Embryonic facial prominence (tissue), 1 donor: ENCODE measurements at regions not wholly inside any gene's neighbourhood (a gene's known extent, or its start where the extent isn't known, plus 50 kb on each side); places are given as distances from the start of the nearest gene placed in this dataset.
"Not testable (repeated sequence)": the region's sequence is repeated elsewhere in the genome, so short reads cannot be mapped to it uniquely, and the experiment has no call there.

ENCODE experiments used
- DNase-seq: peaks from one replicate; pipeline ENCODE4 v3.0.0-alpha.2; 2016; ENCODE audit errors: extremely low spot score

GRCh38 chr14:87630846-87631245 lies 362.1 kb downstream of the GALC start:
- no peak for DNase-seq

DNA sequence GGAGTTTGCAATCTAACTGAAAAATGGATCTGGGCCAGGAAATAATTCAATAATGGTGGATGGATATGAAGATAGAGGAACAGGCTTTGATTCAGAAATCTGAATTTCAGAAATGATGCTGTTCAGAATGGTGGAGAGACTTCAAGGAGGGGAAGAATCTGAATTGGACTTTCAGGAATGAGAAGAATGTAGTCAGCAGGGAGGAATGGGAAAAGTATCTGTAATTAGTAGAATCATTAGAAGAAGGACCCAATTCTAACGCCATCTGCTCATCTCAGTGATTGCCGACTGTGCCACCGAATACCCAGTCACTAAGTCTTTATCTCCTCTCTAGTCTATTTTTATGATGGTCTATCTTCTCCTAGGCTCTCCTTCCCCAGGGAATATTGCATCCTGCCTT lies 363.2 kb downstream of the GALC start:
- DNase-seq, result no peak

GRCh38 chr14:87628780-87629179 lies 364.2 kb downstream of the GALC start:
- DNase-seq, result peak; percentile 25

DNA sequence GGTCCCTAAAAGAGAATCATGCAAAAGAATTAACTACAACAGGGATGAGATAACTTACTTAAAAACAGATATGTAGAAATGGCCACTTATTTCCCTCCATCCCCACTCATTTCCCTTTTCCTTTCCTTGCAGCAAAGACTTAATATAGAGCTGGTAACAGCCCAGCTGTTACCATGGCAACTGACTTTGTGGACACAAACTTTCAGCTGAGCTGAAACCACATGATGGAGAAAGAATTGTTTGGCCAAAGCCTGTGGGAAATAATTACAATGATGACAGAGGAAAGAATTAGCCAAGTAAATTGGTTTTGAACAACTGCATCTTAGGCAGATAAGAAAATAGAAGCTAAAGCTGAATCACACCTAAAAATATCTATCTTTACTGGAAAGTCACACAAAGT lies 364.9 kb downstream of the GALC start:
- peak; percentile 73 for DNase-seq

DNA sequence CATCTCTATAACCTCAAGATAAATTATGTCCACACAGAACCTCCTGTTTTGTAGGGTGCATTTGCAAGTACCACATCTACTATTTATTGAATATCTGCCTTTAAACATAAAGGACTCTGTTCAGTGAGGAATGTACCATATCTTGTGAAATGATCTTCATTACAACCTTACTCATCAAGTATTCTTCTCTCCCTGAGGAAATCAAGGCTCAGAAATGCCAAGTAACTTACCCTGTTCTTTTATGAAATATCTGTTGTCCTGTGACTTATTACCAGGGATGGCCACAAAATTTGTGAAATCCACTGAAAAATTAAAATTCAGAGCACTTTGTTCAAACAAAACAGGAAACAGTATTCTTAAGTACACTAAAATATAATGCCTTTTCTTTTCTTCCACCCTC lies 366.7 kb downstream of the GALC start:
- DNase-seq, result no peak

DNA sequence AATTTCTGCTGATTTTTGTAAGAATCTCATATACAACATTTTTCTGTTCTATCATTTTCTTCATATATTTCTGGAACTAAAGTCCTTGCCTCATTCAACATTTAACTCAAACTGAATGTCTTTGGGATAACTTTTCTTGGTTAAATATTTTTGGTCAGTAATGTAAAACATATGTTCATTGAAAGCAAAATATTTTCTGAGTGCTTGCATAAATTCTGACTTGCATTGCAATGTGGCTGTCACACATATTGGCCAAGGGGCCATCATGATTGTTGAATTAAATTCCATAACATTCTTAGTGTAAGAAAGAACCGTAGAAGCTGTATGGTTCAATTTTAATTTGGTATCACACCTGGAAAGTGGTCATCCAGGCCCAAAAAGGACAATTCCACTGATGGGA lies 369.4 kb downstream of the GALC start:
- DNase-seq, result no peak

DNA sequence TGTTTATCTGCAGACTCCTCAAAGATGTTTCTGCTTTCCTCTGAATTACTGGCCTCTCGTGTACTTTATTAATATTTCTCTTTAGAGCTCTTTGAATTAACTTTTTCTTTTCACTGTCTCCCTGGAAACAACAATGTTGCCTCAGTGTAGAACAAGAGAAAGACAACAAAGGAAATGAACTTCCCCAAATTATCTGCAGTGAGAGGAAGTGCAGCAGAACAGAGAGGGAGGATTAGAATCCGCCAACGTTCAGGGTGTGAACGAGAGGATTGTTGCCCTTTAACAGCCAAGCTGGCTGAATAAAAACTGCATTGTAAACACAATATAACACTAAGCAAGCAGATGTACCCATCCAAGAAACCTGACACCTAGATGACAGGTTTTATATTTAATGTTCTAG lies 375.9 kb downstream of the GALC start:
- no peak for DNase-seq

GRCh38 chr14:87615822-87616679 lies 376.9 kb downstream of the GALC start:
- no peak for DNase-seq

DNA sequence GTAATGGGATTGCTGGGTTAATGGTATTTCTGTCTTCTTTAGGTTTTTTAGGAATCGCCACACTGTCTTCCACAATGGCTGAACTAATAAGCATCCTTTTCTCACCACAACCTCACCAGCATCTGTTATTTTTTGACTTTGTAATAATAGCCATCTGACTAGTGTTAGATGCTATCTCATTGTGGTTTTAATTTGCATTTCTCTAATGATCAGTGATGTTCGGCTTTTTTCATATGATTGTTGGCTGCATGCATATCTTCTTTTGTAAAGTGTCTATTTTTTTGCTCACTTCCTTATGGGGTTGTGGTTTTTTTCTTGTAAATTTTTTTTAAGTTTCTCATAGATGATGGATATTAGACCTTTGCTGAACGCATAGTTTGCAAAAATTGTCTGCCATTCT lies 377.9 kb downstream of the GALC start:
- no peak for DNase-seq

- no peak for DNase-seq
These were observed 379.1 kb downstream of the GALC start for GRCh38 chr14:87613881-87614280.

GRCh38 chr14:87607056-87607455 lies 385.9 kb downstream of the GALC start:
- DNase-seq, result not testable (repeated sequence)

DNA sequence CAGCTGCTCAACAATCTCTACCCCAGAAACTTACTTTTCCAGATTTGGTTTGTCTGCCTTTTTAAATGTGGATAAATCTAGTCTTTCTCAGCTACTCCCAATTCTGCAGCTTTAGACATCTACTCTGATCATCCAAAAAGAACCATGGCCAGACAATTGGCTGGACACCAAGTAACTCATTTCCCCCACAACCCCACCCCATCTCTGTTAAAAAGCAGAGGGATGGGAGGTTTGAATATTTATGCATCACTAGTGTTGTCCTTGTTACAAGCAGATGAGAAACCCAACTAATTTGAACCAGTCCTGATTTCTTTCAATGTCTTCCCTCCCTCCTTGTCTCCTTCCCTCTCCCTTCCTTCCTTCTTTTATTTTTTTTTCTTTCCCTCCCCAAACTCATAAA lies 391.9 kb downstream of the GALC start:
- no peak for DNase-seq

DNA sequence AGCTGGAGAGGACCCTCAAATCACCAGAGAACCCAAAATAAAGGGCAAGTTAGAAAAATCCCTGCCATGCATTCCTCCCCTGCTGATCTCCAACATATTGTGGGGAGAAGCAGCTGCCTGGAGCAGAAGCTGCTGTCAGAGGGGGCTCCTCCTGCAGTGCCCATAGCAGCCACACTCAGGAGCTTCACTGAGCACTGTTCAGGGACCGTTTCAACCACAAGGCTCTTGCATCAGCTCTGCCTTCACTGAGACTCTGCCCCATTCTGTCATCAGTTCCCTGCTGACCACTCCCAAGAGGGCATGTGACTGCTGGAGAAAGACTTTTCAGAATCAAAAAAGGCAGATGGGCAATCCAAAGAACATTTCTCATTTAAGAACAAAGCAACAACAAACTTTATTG lies 392.7 kb downstream of the GALC start:
- no peak for DNase-seq

DNA sequence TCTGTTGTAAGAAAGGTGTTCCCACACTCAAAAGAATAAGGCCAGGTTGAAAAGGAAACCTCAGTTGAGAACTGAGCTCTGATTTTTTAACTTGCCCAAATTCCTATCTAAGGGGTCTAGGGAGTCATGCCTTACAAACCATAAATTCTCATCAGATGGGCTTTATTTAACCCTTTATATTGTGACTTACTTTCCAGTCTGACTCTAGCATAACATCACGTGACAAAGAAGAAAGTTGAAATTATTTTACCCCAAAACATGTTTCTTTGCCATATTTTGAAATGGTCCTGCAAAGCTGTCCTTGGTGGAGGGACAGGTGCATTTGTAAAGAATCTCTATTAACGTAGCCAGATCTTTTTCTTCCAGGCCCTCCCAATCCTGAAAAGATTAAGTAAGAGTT lies 411.7 kb downstream of the GALC start:
- DNase-seq, result no peak

DNA sequence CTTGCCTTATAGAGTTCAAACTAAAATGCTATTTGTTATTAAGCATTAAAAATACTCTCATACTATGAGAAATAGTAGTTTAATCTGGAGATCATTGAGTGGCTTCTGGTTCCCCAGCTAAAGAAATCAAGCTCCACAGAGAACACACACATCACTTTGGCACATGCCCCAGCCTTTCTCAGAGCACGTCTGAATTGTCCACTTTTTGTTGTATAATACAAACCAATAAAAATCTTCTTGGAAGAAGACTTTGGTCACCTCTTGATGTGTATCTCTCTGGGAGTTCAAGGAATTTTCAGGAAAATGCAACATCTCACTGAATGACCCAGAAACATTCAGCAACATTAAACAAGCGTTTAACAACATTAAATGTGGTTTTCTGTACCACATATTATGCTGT lies 413.9 kb downstream of the GALC start:
- DNase-seq, result no peak

- no peak for DNase-seq
These were observed 417.6 kb downstream of the GALC start for GRCh38 chr14:87575378-87575777.

GRCh38 chr14:87573591-87573990 lies 419.4 kb downstream of the GALC start:
- DNase-seq, result no peak

- DNase-seq, result no peak
These were observed 425.2 kb downstream of the GALC start for GRCh38 chr14:87567618-87568295.

GRCh38 chr14:87566991-87567390 lies 426.0 kb downstream of the GALC start:
- no peak for DNase-seq

DNA sequence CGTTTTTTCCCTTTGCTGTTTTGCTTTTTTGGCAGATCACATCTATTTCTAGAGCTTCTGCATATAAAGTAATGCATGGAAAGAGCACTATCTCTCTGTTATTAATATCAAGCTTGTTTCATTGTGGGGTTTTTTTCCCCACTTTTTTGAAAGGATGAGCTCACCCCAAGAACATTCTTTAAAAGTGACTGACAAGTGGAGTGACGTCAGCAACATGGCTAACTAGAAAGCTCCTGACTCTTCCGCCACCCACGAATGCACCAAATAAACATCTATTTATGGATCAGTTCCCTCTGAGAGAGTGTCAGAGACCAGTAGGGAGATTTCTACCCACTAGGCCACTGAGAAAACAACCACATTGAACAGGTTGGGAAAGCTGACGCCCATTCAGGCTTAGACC lies 445.4 kb downstream of the GALC start:
- no peak for DNase-seq

- DNase-seq, result no peak
These were observed 450.7 kb downstream of the GALC start for GRCh38 chr14:87542288-87542687.

- no peak for DNase-seq
These were observed 452.6 kb downstream of the GALC start for GRCh38 chr14:87540339-87540738.

DNA sequence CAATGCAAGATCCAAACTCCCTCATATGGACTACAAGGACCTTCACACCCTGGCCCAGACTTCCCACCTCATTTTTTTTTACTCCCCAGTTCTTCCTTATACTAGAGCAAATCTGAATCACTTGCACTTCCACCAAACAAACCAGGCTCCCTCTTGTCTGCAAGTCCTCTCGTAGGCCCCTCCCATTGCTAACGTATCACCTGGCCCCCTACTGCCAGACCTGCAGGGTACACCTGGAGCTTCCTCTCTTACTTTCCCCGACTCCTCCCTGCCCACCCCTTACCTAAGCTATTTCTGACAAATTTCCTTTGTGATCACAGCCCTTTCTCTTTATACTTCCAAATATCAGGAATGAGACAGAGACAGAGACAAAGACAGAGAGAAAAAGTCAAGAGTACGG lies 463.9 kb downstream of the GALC start:
- no peak for DNase-seq
